Thyroid gland (tissue), 4 donors: ENCODE measurements at regions not wholly inside any gene's neighbourhood (a gene's known extent, or its start where the extent isn't known, plus 50 kb on each side); places are given as distances from the start of the nearest gene placed in this dataset.
"Not testable (repeated sequence)": the region's sequence is repeated elsewhere in the genome, so short reads cannot be mapped to it uniquely, and the experiment has no call there.

Experiments used
- DNase-seq, 2 donors: peaks; one replicate each; pipeline ENCODE4 v3.0.0-alpha.2; 2019
- H3K27ac ChIP-seq, 3 donors: fragments of 200-600 bp; sonication (generic); 1 replicate in 2 of 3; 2 replicates in 1 of 3; pipeline ENCODE4 v1.5.1; 2016 to 2019; ENCODE audit warnings: mild to moderate bottlenecking in 1 of 3, moderate library complexity in 1 of 3
- H3K27me3 ChIP-seq: fragments of 200-600 bp; sonication (generic); one replicate; pipeline ENCODE4 v1.5.1; 2019
- H3K36me3 ChIP-seq, 2 donors: fragments of 200-600 bp; sonication (generic); one replicate each; pipeline ENCODE4 v1.5.1; 2016 to 2019
- H3K4me1 ChIP-seq, 2 donors: fragments of 200-600 bp; sonication (generic); one replicate each; pipeline ENCODE4 v1.5.1; 2017 to 2019
- H3K4me3 ChIP-seq, 3 donors: fragments of 200-600 bp; sonication (generic); replicated peaks in 1 of 3; 1 replicate in 2 of 3; 2 replicates in 1 of 3; pipeline ENCODE4 v1.5.1; 2016; ENCODE audit warnings: mild to moderate bottlenecking in 1 of 3
- H3K9me3 ChIP-seq: fragments of 200-600 bp; sonication (generic); one replicate; pipeline ENCODE4 v1.5.1; 2017
- CTCF ChIP-seq, 6 experiments: fragments of 200-600 bp in 3 of 6; fragments of 450-650 bp in 3 of 6; sonication (generic) in 3 of 6; IDR thresholded peaks; one replicate each; pipeline ENCODE4 v1.5.1; 2016 to 2019; ENCODE audit warnings: antibody characterized with exemption in 6 of 6, mild to moderate bottlenecking in 2 of 6, inconsistent platforms in 1 of 6, moderate library complexity in 1 of 6
- POLR2A ChIP-seq, 2 donors: fragments of 450-650 bp; IDR thresholded peaks; one replicate each; pipeline ENCODE4 v1.6.1; 2017; ENCODE audit warnings: antibody characterized with exemption in 2 of 2, mild to moderate bottlenecking in 2 of 2, moderate library complexity in 1 of 2
- WGBS, 2 donors: methylation state at CpG; one replicate each; pipeline ENCODE4 v1.1.5; 2017; 5-methylcytosine and 5-hydroxymethylcytosine counted together
- intact Hi-C: fragments of 100-400 bp; cut with DNase I; formaldehyde crosslinking; loops from one replicate; pipeline ENCODE4 v1.15.1; 2023

GRCh38 chr2:31802711-31803110, 208.1 kb downstream of the MEMO1 start:
- Histone ChIP-seq H3K9me3 (no peaks in the 10 kb centered on the region), H3K27ac (no peak overlapping the region), H3K4me3 (no peak overlapping the region), H3K27me3 (no peaks in the 10 kb centered on the region), H3K36me3 (no peaks in the 10 kb centered on the region), H3K4me1 (no peaks in the 10 kb centered on the region)
- intact Hi-C loops = no loop called here
- TF ChIP-seq CTCF (IDR thresholded peaks at IDR 0.05) (no peak), POLR2A (IDR thresholded peaks at IDR 0.05) (no peak)
- WGBS, 2 donors = 94 to 96% methylated on average over 7 of the region's 7 CpGs
- DNase-seq = no peak

- H3K36me3 ChIP-seq, intact Hi-C loops, H3K4me3 ChIP-seq, H3K27me3 ChIP-seq, H3K27ac ChIP-seq, H3K4me1 ChIP-seq, H3K9me3 ChIP-seq, DNase-seq: not testable (repeated sequence)
- 84 to 85% methylated on average over 4 of the region's 4 CpGs for WGBS, 2 donors
Measured at GRCh38 chr2:31799282-31799681, 211.5 kb downstream of the MEMO1 start.

GRCh38 chr2:31788273-31788672, 207.5 kb upstream of the SRD5A2 start:
- Histone ChIP-seq H3K4me3 (no peak overlapping the region), H3K9me3 (no peaks in the 10 kb centered on the region), H3K36me3 (no peaks in the 10 kb centered on the region), H3K27ac (no peak overlapping the region), H3K4me1 (no peaks in the 10 kb centered on the region), H3K27me3 (no peaks in the 10 kb centered on the region)
- intact Hi-C loops = no loop called here
- TF ChIP-seq CTCF (IDR thresholded peaks at IDR 0.05) (no peak), POLR2A (IDR thresholded peaks at IDR 0.05) (no peak)
- WGBS, 2 donors = 84 to 85% methylated on average over 4 of the region's 4 CpGs
- DNase-seq = no peak

- Histone ChIP-seq H3K27ac (no peak overlapping the region), H3K4me3 (no peak overlapping the region), H3K9me3 (no peaks in the 10 kb centered on the region), H3K27me3 (no peaks in the 10 kb centered on the region), H3K36me3 (no peaks in the 10 kb centered on the region), H3K4me1 (no peaks in the 10 kb centered on the region)
- no peak for DNase-seq
- TF ChIP-seq CTCF (IDR thresholded peaks at IDR 0.05) (no peak), POLR2A (IDR thresholded peaks at IDR 0.05) (no peak)
- WGBS, 2 donors = 62 to 84% methylated on average over 2 of the region's 2 CpGs
- intact Hi-C loops = no loop called here
Measured at GRCh38 chr2:31785876-31786275, 205.1 kb upstream of the SRD5A2 start.

- intact Hi-C loops = no loop called here
- Histone ChIP-seq H3K9me3 (no peaks in the 10 kb centered on the region), H3K36me3 (no peaks in the 10 kb centered on the region), H3K27me3 (no peaks in the 10 kb centered on the region), H3K4me1 (no peaks in the 10 kb centered on the region), H3K4me3 (no peak overlapping the region), H3K27ac (no peak overlapping the region)
- DNase-seq = no peak
- TF ChIP-seq POLR2A (IDR thresholded peaks at IDR 0.05) (no peak), CTCF (IDR thresholded peaks at IDR 0.05) (no peak)
Measured at GRCh38 chr2:31784868-31785267, 204.1 kb upstream of the SRD5A2 start.

- H3K27ac ChIP-seq, H3K27me3 ChIP-seq, H3K9me3 ChIP-seq, DNase-seq, H3K36me3 ChIP-seq, intact Hi-C loops, H3K4me1 ChIP-seq, H3K4me3 ChIP-seq: not testable (repeated sequence)
- WGBS, 2 donors = 67 to 72% methylated on average over 6 of the region's 6 CpGs
Measured at GRCh38 chr2:31783446-31784091, 202.8 kb upstream of the SRD5A2 start.
